ENCODE measurements at regions not wholly inside any gene's neighbourhood (a gene's known extent, or its start where the extent isn't known, plus 50 kb on each side); places are given as distances from the start of the nearest gene placed in this dataset.
A peak's percentile ranks its signal among the peaks of the same experiment; 100 is the strongest.

DNA sequence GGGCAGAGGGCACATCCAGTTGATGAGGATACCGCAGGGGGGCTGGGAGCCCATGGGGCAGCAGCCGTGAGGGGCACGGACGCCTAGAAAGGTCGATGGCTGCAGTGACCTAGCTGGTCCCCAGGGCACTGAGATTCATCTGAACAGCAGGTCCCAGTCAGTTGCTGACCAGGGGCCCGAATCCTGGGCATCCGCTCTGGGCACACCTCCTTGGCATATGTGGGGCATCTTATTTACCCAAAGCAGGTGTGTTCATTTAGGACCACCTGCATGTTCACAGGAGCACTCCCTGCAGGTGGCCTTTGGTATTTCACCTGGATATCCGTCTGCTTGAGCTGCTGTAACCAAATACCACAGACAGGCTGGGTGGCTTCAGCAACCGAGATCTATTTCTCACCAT lies 72.0 kb upstream of the ODC1 start:
- Mint-ChIP-seq H3K9me3 (peaks cover 17% of the 10 kb centered on the region), H3K27ac (no peak overlapping the region), H3K36me3 (ENCODE audit: low read depth) (peaks cover 2% of the 10 kb centered on the region), H3K4me3 (no peak overlapping the region), H3K4me1 (ENCODE audit: low read depth) (peaks cover 2% of the 10 kb centered on the region), H3K27me3 (no peaks in the 10 kb centered on the region)
- peak; percentile 44 for ATAC-seq
- DNase-seq: peak; percentile 48
- intact Hi-C loops (cut with micrococcal nuclease): no loop called here
- ChIA-PET CTCF (interaction anchor here (0.8 kb wide), 1 partner anchor 19 kb away, joined by 3 read pairs; no protein-coding TSS in a partner anchor), POLR2A (no interaction called here)
- peak; percentile 30 for TF ChIP-seq CTCF (IDR thresholded peaks at IDR 0.05)

DNA sequence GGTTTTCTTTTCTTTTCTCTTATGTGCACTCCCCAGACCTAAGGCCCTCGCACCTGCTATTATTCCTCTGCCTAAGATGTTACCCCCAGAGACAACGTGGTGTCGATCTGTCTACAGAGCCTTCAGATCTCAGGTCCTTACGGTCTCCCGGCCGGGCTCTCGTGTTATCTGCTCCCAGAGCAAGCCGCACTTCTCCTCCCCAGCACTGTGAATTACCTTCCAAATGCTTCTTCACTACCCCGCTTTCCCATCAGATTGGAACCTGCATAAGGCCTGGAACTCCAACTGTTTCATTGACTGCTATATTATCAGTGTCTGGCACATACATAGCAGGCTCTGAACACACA lies 71.2 kb upstream of the ODC1 start:
- Mint-ChIP-seq H3K27ac (no peak overlapping the region), H3K36me3 (ENCODE audit: low read depth) (peaks cover 2% of the 10 kb centered on the region), H3K4me3 (no peak overlapping the region), H3K9me3 (peaks cover 23% of the 10 kb centered on the region), H3K27me3 (no peaks in the 10 kb centered on the region), H3K4me1 (ENCODE audit: low read depth) (peaks cover 2% of the 10 kb centered on the region)
- no peak for ATAC-seq
- intact Hi-C loops (cut with micrococcal nuclease): no loop called here
- DNase-seq: no peak
- CTCF ChIA-PET: no interaction called here
- TF ChIP-seq CTCF (IDR thresholded peaks at IDR 0.05): no peak
- POLR2A ChIA-PET: no interaction called here

- Mint-ChIP-seq H3K9me3 (peaks cover 23% of the 10 kb centered on the region), H3K27ac (no peak overlapping the region), H3K36me3 (ENCODE audit: low read depth) (peaks cover 2% of the 10 kb centered on the region), H3K4me1 (ENCODE audit: low read depth) (peaks cover 6% of the 10 kb centered on the region), H3K4me3 (no peak overlapping the region), H3K27me3 (no peaks in the 10 kb centered on the region)
- TF ChIP-seq CTCF (IDR thresholded peaks at IDR 0.05): no peak
- DNase-seq (no peak), ATAC-seq (no peak)
- ChIA-PET CTCF (no interaction called here), POLR2A (no interaction called here)
- intact Hi-C loops (cut with micrococcal nuclease): no loop called here
These were observed 70.6 kb upstream of the ODC1 start for GRCh38 chr2:10518470-10519393.

- ATAC-seq: no peak
- no peak for DNase-seq
- ChIA-PET POLR2A (no interaction called here), CTCF (no interaction called here)
- intact Hi-C loops (cut with micrococcal nuclease): no loop called here
- no peaks in the 10 kb centered on the region for H3K27me3 Mint-ChIP-seq
- H3K36me3 Mint-ChIP-seq (ENCODE audit: low read depth): peaks cover 2% of the 10 kb centered on the region
- H3K9me3 Mint-ChIP-seq: peaks cover 23% of the 10 kb centered on the region
- H3K4me3 Mint-ChIP-seq: no peak overlapping the region
- no peak for TF ChIP-seq CTCF (IDR thresholded peaks at IDR 0.05)
- no peak overlapping the region for H3K27ac Mint-ChIP-seq
- H3K4me1 Mint-ChIP-seq (ENCODE audit: low read depth): peaks cover 6% of the 10 kb centered on the region
These were observed 69.4 kb upstream of the ODC1 start for GRCh38 chr2:10517351-10518043.

- no peak overlapping the region for H3K27ac Mint-ChIP-seq
- intact Hi-C loops (cut with micrococcal nuclease): no loop called here
- DNase-seq (no peak), ATAC-seq (no peak)
- peaks cover 2% of the 10 kb centered on the region for H3K36me3 Mint-ChIP-seq (ENCODE audit: low read depth)
- CTCF ChIA-PET: interaction anchor here (1.3 kb wide), 1 partner anchor 81 kb away, joined by 3 read pairs; no protein-coding TSS in a partner anchor
- POLR2A ChIA-PET: interaction anchor here (1.3 kb wide), 1 partner anchor 12 kb away, joined by 3 read pairs; no protein-coding TSS in a partner anchor
- H3K4me3 Mint-ChIP-seq: no peak overlapping the region
- H3K27me3 Mint-ChIP-seq: no peaks in the 10 kb centered on the region
- peaks cover 4% of the 10 kb centered on the region for H3K4me1 Mint-ChIP-seq (ENCODE audit: low read depth)
- H3K9me3 Mint-ChIP-seq: peaks cover 23% of the 10 kb centered on the region
- TF ChIP-seq CTCF (IDR thresholded peaks at IDR 0.05): no peak
These were observed 67.8 kb upstream of the ODC1 start for GRCh38 chr2:10515887-10516286.
